OCI-LY1 (cell line): ENCODE measurements at regions not wholly inside any gene's neighbourhood (a gene's known extent, or its start where the extent isn't known, plus 50 kb on each side); places are given as distances from the start of the nearest gene placed in this dataset.

Experiments used
- H2AFZ ChIP-seq: fragments of 200-600 bp; sonication (generic), shearing (Covaris generic); 2 replicates; pipeline ENCODE4 v1.6.0; 2014; ENCODE audit warnings: antibody characterized with exemption, mild to moderate bottlenecking, low read length
- H3F3A ChIP-seq: fragments of 200-600 bp; sonication (generic), shearing (Covaris generic); 2 replicates; pipeline ENCODE4 v1.6.0; 2014; ENCODE audit warnings: mild to moderate bottlenecking, antibody characterized with exemption, low read length, moderate library complexity; ENCODE audit not compliant: insufficient read depth
- H3K27ac ChIP-seq: fragments of 200-600 bp; sonication (generic); 2 replicates; pipeline ENCODE4 v1.5.1; 2014; ENCODE audit warnings: low read length, mixed run types, mild to moderate bottlenecking, low read depth; ENCODE audit not compliant: poor library complexity, severe bottlenecking
- H3K27me3 ChIP-seq: fragments of 200-600 bp; sonication (generic); 2 replicates; pipeline ENCODE4 v1.6.0; 2014; ENCODE audit warnings: antibody characterized with exemption, mild to moderate bottlenecking, low read length, moderate library complexity; ENCODE audit not compliant: insufficient read depth
- H3K36me3 ChIP-seq: fragments of 200-600 bp; sonication (generic); 2 replicates; pipeline ENCODE4 v1.6.1; 2014; ENCODE audit warnings: mild to moderate bottlenecking, antibody characterized with exemption, low read length, moderate library complexity, mixed read lengths; ENCODE audit not compliant: insufficient read depth
- H3K4me1 ChIP-seq: fragments of 200-600 bp; sonication (generic); 2 replicates; pipeline ENCODE4 v1.5.1; 2014; ENCODE audit warnings: mild to moderate bottlenecking, low read length, moderate library complexity; ENCODE audit not compliant: insufficient read depth, severe bottlenecking
- H3K4me2 ChIP-seq: fragments of 200-600 bp; sonication (generic), shearing (Covaris generic); 2 replicates; pipeline ENCODE4 v1.6.1; 2014; ENCODE audit warnings: low read length
- H3K4me3 ChIP-seq: fragments of 200-600 bp; sonication (generic); 2 replicates; pipeline ENCODE4 v1.5.1; 2014; ENCODE audit warnings: low read length, low read depth, mild to moderate bottlenecking, mixed read lengths; ENCODE audit not compliant: poor library complexity, severe bottlenecking
- H3K79me2 ChIP-seq: fragments of 200-600 bp; shearing (Covaris generic); 2 replicates; pipeline ENCODE4 v1.6.1; 2016; ENCODE audit warnings: mixed run types, low read length, mixed read lengths; ENCODE audit not compliant: insufficient read depth
- H3K9ac ChIP-seq: fragments of 200-600 bp; sonication (generic), shearing (Covaris generic); 2 replicates; pipeline ENCODE4 v1.6.1; 2014; ENCODE audit warnings: mild to moderate bottlenecking, low read length, mixed read lengths
- H3K9me2 ChIP-seq: fragments of 200-600 bp; sonication (generic), shearing (Covaris generic); 2 replicates; pipeline ENCODE4 v1.6.1; 2014; ENCODE audit warnings: low read depth, mild to moderate bottlenecking, low read length, mixed read lengths
- H3K9me3 ChIP-seq: fragments of 200-600 bp; shearing (Covaris generic); 2 replicates; pipeline ENCODE4 v1.6.1; 2014; ENCODE audit warnings: low read length, mixed read lengths
- H4K20me1 ChIP-seq: fragments of 200-600 bp; sonication (generic), shearing (Covaris generic); 2 replicates; pipeline ENCODE4 v1.6.0; 2016; ENCODE audit warnings: mild to moderate bottlenecking, low read length; ENCODE audit not compliant: insufficient read depth
- CTCF ChIP-seq: fragments of 200-600 bp; sonication (generic), shearing (Covaris generic); IDR thresholded peaks from 2 replicates; pipeline ENCODE4 v1.5.1; 2017; ENCODE audit warnings: mild to moderate bottlenecking, antibody characterized with exemption, low read length, moderate library complexity, mixed read lengths
- EZH2 ChIP-seq: fragments of 200-600 bp; sonication (generic), shearing (Covaris generic); IDR thresholded peaks from 2 replicates; pipeline ENCODE4 v1.8.0; 2017; ENCODE audit warnings: borderline replicate concordance, mixed run types, mild to moderate bottlenecking, antibody characterized with exemption, low read length, moderate library complexity, mixed read lengths

- Histone ChIP-seq H3F3A (no peaks in the 10 kb centered on the region), H4K20me1 (no peaks in the 10 kb centered on the region), H3K9me3 (no peaks in the 10 kb centered on the region), H3K4me1 (no peaks in the 10 kb centered on the region), H3K79me2 (no peaks in the 10 kb centered on the region), H3K9me2 (no peaks in the 10 kb centered on the region), H3K4me3 (no peak overlapping the region), H3K4me2 (no peak overlapping the region), H3K36me3 (no peaks in the 10 kb centered on the region), H3K27ac (no peak overlapping the region), H3K9ac (no peak overlapping the region), H3K27me3 (no peaks in the 10 kb centered on the region), H2AFZ (no peak overlapping the region)
- no peak for TF ChIP-seq EZH2
- no peak for TF ChIP-seq CTCF
These were observed 50.3 kb upstream of the NAA20 start for GRCh38 chr20:19966840-19967239.
